ENCODE measurements at regions not wholly inside any gene's neighbourhood (a gene's known extent, or its start where the extent isn't known, plus 50 kb on each side); places are given as distances from the start of the nearest gene placed in this dataset.

DNA sequence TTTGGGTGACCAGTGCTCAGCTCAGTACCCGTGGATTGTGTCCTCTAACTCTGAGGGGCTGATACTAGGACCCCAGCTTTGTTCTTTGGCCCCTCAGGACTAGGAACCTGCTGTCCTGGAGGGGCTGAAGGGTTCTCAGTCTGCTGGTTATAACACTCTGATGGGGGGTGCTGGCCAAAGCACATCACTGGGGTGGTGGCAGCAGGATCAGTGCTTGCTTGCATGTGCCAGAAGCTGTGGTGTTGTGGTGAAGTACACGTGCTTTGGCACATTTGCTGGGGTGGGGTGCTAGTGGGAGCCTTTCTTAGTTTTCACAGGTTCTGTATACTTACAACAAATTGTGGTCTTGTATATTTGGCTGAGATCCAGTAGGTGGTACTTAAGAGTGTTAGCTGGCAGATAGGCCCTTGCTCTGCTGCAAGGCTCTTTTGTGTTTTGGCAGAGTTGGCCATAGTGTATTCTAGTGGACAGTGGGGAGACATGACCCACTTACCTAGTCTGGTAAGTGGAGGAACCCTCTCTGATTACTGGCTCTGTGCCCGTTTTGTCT is 344.3 kb downstream of the EDEM1 start:
- TF ChIP-seq, protein P1, sequence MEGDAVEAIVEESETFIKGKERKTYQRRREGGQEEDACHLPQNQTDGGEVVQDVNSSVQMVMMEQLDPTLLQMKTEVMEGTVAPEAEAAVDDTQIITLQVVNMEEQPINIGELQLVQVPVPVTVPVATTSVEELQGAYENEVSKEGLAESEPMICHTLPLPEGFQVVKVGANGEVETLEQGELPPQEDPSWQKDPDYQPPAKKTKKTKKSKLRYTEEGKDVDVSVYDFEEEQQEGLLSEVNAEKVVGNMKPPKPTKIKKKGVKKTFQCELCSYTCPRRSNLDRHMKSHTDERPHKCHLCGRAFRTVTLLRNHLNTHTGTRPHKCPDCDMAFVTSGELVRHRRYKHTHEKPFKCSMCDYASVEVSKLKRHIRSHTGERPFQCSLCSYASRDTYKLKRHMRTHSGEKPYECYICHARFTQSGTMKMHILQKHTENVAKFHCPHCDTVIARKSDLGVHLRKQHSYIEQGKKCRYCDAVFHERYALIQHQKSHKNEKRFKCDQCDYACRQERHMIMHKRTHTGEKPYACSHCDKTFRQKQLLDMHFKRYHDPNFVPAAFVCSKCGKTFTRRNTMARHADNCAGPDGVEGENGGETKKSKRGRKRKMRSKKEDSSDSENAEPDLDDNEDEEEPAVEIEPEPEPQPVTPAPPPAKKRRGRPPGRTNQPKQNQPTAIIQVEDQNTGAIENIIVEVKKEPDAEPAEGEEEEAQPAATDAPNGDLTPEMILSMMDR (IDR thresholded peaks at IDR 0.05; ENCODE audit: control insufficient read depth, extremely low read depth, insufficient read depth), result no peak
- no peak for DNase-seq (ENCODE audit: low read depth)
- H3K4me3 ChIP-seq (ENCODE audit: low read depth, low read length), result no peak overlapping the region

GRCh38 chr3:5540532-5540931 is 353.0 kb downstream of the EDEM1 start:
- TF ChIP-seq, protein P1 (IDR thresholded peaks at IDR 0.05; ENCODE audit: control insufficient read depth, extremely low read depth, insufficient read depth), result no peak
- H3K4me3 ChIP-seq (ENCODE audit: low read depth, low read length), result no peak overlapping the region
- no peak for DNase-seq (ENCODE audit: low read depth)

GRCh38 chr3:5542472-5542871 is 355.0 kb downstream of the EDEM1 start:
- no peak for DNase-seq (ENCODE audit: low read depth)
- TF ChIP-seq, protein P1 (IDR thresholded peaks at IDR 0.05; ENCODE audit: control insufficient read depth, extremely low read depth, insufficient read depth), result no peak
- no peak overlapping the region for H3K4me3 ChIP-seq (ENCODE audit: low read depth, low read length)

- TF ChIP-seq, protein P1 (IDR thresholded peaks at IDR 0.05; ENCODE audit: control insufficient read depth, extremely low read depth, insufficient read depth), result no peak
- DNase-seq (ENCODE audit: low read depth), result no peak
These were observed 355.5 kb downstream of the EDEM1 start for GRCh38 chr3:5543047-5543446.

GRCh38 chr3:5545719-5546118 is 358.2 kb downstream of the EDEM1 start:
- TF ChIP-seq, protein P1 (IDR thresholded peaks at IDR 0.05; ENCODE audit: control insufficient read depth, extremely low read depth, insufficient read depth), result no peak
- no peak for DNase-seq (ENCODE audit: low read depth)
- no peak overlapping the region for H3K4me3 ChIP-seq (ENCODE audit: low read depth, low read length)

More at GRCh38 chr3:5543047-5543446, 355.5 kb downstream of the EDEM1 start:
- no peak overlapping the region for H3K4me3 ChIP-seq (ENCODE audit: low read depth, low read length)

DNA sequence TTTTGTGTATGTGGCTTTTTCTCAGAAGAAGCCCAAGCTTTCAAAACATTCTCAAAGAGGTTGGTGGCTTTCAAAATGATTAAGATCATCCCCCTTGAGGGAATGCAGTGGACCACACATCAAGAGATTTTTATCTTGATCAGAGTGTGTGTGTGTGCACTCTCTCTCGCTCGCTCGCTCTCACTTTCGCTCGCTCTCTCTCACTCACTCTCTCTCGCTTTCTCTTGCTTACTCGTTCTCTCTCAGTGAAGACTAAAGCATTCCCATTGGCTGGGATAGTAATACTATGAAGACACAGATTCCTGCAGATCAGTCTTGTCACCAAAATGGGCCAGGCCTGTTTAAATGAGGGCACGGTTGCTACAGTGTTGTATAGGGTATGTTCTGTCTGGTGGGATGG is 365.7 kb downstream of the EDEM1 start:
- no peak overlapping the region for H3K4me3 ChIP-seq (ENCODE audit: low read depth, low read length)
- TF ChIP-seq, protein P1 (IDR thresholded peaks at IDR 0.05; ENCODE audit: control insufficient read depth, extremely low read depth, insufficient read depth), result no peak
- no peak for DNase-seq (ENCODE audit: low read depth)

DNA sequence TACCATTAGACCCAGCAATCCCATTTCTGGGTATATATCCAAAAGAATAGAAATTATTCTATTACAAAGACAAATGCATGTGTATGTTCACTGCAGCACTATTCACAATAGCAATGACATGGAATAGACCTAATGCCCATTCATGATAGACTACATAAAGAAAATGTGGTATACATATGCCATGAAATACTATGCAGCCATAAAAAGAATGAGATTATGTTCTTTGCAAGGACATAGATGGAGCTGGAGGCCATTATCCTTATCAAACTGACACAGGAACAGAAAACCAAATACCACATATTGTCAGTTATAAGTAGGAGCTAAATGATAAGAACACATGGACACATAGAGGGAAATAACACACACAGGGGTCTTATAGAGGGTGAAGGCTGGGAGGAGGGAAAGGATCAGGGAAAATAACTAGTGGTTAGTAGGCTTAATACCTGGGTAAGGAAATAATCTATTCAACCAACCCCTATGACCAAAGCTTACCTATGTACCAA is 366.8 kb downstream of the EDEM1 start:
- TF ChIP-seq, protein P1 (IDR thresholded peaks at IDR 0.05; ENCODE audit: control insufficient read depth, extremely low read depth, insufficient read depth), result no peak
- no peak for DNase-seq (ENCODE audit: low read depth)
- no peak overlapping the region for H3K4me3 ChIP-seq (ENCODE audit: low read depth, low read length)
